GM19467 (cell line): ENCODE measurements at regions not wholly inside any gene's neighbourhood (a gene's known extent, or its start where the extent isn't known, plus 50 kb on each side); places are given as distances from the start of the nearest gene placed in this dataset.

Source experiments
- ATAC-seq: cut with Tn5 transposase; IDR thresholded peaks from one replicate; pipeline ENCODE4 v1.9.1; 2021; ENCODE audit warnings: mild to moderate bottlenecking, moderate library complexity; ENCODE audit not compliant: unreplicated experiment

DNA sequence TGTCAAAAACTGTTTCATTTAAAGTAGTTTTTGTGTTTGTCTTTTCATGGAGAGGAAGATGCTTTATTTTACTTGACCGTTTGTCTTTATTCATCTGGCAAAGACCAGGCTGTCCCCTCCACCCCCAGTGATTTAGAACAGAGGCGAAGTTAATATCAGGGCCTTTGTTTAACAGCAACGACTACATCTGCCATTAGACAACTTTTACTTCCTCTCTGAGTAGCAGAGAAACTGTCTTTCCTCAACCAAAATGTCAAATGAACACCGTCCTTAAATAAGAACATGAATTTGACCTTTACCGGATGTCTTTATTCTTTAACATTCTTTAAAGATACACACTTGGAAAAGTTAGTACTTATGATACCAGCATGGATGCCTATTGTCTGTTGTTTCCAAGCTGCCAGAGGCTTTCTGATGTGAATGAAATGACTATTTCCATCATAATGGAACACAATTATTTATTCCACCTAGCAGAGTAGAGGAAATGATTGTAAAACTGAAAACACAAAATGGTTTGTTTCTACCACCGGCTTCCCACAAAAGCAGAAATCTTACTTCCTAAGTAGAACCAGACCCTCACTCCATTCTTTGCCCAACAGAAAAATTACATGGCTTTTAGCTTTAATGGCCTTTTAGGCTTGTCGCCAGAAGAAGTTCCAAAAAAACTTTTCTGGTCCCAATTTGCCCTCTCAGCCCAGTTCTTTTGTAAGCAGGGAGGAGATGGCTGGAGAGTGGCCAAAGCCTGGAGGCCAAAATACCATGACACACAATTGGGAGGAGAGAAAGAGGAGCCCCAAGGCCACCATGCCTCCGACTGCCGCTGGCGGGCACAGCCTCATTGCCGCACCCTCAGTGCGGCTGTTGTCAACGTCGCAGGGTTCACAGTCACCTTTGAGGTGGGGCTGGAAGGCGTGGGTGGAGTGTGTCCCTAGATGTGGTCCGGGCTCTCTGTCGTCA is 168.5 kb downstream of the TEX36 start:
- no peak for ATAC-seq

DNA sequence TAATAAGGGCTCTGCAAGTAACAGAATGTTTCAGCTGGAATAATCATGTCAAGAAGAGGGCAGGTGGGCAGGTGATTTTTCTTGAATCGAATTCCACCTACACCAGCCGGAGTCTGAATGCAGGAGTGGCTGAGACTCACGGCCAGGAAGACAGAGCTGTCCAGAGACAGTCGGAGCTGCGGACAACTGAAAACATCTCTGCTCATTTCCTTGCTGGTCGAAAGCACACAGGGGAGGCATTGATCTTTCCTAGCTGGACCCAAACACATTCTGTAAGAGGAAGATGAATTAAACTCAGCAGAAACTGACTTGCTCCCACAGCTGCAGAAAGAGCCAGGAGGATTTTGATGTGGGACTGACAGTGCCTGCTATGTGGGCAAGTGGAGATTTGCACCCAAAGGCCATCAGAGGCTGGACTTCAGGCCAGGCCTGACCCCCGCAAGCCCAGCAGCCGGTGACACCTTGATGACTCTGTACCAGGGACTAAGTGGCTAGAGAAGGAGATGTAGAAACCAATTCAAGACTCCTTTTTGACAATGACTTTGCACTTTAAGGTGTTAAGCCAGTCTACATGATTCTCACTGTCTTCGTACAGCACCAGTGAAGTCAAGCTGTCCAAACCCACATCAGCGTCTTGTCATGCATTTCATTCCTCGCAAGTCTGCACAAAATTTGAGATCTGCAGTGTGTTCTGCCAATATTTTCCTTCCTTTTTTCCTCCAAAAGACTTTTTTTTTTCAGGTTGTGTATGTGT is 169.4 kb downstream of the TEX36 start:
- ATAC-seq = no peak

DNA sequence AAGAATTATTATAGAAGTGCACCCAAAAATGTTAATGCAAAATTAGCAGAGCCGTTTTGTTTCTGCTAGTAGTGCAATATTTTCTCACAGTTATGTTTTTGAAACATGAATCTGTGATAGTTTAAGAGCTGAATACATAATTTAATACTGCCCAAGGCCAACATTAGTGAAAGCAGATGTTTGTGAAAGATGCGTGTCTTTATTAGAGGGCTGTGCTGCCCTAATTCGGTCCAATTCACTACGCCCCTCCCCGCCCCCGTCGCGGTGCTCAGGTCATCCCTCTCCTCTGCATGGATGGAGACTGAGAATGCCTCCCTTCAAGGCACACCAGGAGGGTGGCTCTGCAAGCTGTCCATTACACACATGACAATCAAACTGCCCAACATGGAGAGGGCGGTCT is 172.0 kb downstream of the TEX36 start:
- no peak for ATAC-seq

DNA sequence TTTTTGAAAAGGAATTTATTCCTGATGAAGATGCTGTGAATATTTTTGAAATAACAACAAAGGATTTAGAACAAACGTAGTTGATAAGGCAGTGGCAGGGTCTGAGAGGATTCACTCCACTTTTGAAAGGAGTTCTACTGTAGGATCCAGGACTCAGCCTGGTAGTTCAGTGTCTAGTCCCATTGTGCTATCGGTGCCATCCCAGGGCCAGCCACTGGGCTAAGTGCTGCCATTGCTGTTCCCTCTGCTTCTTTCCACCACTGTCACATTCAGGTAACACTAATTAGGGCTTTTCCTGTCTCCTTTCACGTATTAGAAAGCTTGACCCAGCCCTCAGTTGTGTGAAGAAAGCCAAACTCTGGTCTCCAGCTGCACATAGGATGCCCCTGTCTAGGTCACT is 177.3 kb downstream of the TEX36 start:
- ATAC-seq = no peak

DNA sequence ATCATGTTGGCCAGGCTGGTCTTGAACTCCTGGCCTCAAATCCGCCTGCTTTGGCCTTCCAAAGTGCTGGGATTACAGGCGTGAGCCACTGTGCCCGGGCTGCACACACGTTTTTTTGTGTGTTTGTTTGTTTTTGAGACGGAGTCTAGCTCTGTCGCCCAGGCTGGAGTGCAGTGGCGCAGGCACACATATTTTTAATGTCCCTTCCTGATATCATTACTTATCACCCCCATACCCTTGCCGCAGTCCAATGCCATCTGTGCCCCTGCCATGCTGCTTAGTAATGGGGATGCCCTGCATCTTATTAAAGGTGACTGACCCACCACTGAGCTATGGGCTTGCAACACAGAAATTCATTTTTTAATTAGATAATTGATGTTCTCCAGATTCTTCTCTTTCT is 180.7 kb downstream of the TEX36 start:
- no peak for ATAC-seq

DNA sequence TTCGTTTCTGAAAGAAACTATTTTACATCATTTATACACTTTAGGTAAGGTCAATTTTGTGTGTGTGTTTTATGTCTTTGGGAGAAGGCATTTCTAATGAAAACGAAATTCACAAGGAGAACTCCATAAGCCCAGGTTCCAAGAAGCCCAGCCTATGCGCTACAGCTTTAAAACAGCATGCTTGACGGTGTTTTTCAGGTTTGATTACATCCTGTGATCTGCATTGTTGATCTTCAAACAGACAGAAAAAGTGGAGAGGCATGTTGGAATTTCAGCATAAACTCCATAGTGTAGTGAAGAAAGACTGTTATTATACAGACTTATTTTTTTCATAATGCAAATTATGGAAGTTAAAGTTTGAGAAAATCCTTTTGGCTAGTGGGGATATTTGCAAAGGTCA is 187.6 kb downstream of the TEX36 start:
- no peak for ATAC-seq

DNA sequence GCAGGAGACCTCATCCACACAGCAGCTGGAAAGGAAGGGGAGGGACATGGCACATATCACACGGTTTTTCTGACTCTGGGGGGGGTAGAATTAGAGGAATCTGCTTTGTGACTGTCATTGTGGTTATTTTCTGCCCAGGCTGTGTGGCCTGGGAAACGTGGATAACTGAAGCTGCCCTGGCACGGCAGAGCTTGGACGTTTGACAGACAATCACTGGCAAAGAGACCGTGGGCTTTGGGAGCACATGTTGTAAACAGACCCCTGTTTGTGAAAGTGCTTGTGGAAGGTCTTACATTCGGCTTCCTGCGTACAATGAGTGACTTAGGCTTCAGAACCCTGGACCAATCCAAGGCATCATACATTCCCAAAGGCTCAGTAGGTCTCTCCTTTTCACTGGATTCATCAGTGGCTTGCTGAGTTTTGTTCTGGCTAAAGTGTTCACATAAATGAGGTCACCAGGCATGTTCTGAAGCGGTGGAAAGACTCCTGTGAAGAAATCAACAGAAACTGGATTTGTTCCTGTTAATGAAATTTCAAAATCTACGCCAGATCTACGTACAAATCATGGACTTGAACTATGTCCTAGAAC is 188.2 kb downstream of the TEX36 start:
- ATAC-seq = no peak

DNA sequence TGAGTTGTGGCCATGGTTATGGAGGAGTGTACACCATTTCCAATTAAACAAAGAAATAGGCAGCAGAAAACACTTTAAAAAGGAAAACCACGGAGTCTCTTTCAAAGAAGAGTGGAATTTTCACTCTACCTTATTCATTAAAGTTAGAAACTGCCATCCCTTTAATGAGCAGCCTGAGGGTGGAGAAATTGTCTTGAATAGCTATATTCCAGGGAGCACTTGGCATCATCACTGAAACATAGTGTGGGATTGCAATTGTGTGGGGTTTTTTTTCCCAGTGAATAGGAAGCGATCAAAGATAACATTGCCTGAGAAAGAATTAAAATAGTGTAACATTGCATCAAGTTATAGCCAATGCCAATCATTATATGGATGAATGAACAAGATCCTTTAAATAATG is 191.6 kb downstream of the TEX36 start:
- ATAC-seq = no peak

DNA sequence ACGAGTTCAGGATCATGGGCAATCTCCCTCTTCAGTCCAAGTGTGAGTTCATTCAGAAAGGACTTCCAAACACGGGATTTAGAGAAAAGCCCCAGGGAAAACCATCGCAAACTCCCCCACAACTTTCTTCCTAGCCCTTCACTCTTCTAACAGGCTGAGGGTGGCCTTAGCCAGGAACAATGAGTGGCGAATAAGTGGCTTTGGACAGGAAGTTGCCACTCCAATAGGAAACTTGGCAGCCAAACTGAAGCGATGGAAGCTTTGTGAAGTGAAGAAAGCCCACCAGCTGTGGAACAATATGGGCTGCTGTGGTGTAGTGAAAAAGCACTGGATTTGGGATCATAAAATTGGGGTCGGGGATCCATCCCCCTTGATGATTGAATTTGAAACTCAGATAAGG is 193.2 kb downstream of the TEX36 start:
- ATAC-seq = no peak

DNA sequence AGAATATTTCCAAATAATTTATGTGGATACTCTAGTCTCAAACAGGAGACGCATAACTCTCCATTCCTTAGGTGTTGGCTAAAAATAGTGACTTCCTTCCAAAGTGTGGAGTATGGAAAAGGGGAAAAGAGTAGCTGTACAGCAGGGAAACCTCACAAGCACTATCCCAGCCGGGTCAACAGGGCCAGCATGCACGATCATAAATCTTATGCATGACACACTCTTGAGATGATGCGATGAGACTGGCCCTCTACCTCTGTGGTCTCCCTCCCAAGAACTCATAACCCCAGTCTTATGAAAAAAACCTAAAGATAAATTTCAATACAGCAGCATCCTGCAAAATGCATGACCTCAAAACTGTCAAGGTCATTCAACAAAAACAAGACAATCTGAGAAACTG is 197.3 kb downstream of the TEX36 start:
- no peak for ATAC-seq

DNA sequence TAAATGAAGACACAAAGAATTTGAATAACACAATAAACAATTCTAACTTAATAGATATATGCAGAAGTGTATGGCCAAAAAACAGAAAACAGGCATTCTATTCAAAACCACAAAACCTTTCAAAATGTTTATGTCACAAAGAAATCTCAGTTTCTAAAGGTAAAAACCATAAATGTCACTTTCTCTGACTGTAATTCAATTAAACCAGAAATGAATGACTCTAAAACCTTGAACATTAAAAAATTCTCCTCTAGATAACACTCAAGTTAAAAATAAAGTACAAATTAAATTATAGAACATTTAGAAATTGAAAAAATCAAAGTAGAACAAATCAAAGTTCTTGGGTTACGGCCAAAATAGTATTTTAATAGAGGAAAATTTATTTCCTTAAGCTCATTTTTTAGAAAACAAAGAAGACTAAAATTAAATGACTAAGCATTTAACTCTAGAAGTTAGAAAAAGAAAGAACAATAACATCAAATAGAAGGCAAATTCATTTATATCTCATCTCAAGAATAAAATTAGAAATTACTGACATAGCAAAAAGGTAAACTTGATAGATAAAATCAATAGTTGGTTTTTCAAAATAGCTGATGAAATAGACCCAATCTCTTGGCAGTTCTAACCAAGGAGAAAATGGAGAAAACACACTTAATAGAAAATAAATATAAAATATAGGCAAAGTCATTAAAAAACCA is 198.8 kb downstream of the TEX36 start:
- no peak for ATAC-seq

DNA sequence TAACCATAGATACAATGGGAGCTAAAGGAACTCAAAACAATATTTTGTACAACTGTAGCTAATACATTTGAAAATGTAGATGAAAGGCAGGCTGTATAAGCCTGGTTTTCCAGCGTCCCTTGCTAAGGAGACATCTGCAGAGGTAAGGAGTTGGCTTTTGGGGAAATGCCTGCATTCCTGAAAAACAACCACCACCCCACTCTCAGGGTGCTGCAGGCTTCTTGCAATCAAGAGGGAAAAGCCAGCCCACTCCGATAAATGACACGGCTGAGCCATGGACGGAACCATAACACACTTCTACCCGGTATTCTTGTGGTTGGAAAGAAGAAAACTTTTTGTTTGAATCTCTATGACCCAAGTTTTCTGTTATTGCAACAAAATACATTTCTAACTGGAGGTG is 200.3 kb downstream of the TEX36 start:
- no peak for ATAC-seq

DNA sequence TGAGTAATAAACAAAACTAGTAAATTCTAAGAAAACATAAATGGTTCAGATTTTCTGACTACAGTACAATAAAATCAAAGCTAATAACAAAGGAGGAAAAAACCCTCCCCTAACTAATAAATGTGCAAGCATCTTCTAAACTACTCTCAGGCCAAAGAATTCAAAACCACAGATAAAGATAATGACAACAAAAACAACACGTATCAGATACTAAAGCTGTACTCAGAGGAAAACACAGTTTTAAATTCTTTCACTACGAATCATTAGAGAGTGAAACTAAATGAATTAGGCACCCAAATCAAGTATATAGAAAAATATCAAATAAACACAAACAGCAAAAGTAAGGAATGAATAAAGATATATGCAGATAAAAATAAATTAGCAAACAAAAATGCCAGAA is 200.9 kb downstream of the TEX36 start:
- ATAC-seq = no peak

DNA sequence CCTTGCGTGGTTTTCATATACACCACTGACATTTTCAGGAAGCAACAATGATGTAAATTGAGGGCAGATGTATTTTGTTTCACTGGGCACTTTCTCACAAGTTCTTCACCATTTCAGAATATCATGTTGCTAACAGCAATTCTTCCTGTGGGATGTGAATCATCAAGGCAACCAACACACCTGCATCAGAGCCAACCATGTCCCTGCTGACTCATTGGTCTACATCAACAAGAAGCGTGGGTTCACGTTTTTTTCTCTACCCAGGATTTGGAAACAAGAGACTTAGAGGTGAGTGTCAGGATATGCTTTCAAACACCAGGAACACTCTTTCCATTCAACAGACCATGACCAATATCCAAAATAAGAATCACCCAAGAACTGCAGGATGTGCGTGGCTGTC is 203.9 kb downstream of the TEX36 start:
- ATAC-seq = no peak

DNA sequence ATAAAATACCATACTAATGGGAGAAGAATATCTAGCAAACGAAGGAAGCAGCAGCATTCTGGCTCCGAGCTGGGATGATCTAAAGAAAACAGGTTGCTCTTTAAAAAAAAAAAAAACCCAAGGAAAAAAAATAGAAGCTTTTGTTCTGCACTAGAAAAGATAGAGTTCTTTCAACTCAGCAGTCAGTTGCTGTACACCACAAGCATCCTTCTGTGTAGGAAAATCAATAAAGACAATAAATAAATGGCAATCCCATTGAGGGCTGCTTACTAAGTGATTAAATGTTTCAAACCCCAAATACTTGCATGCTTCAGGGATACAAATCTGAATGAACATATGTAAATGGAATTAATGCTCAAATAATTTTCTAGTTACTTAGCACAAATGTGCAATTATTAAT is 207.1 kb downstream of the TEX36 start:
- ATAC-seq = no peak

DNA sequence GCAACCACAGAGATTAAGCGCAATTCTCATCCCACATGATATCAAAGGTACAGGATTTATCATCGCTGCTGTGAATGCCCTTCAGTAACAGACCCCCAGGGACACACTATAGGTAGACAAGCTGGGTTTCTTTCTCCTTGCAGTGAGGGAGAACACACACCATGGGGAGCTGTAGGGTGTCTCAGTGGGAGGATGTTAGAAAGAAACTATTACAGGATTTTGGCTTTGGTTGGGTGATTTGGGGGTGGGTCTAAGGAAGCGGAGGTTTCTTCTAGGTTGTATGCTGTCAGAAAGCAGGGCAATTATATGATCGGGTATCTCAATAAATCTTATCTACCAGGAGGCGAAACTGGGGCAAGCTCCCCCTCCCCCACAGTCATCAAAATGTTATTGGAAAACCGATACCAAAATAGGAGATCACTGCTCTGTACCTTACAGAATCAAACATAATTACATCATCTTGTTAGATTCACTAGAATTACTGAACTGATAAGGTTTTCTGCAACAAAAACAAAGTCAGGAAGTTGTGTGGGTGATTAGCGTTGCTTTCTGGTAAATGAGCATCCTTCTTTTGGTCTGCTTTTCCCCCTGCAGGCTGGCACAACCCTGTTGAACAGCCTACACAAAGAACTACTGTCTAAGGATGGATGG is 209.7 kb downstream of the TEX36 start:
- no peak for ATAC-seq

DNA sequence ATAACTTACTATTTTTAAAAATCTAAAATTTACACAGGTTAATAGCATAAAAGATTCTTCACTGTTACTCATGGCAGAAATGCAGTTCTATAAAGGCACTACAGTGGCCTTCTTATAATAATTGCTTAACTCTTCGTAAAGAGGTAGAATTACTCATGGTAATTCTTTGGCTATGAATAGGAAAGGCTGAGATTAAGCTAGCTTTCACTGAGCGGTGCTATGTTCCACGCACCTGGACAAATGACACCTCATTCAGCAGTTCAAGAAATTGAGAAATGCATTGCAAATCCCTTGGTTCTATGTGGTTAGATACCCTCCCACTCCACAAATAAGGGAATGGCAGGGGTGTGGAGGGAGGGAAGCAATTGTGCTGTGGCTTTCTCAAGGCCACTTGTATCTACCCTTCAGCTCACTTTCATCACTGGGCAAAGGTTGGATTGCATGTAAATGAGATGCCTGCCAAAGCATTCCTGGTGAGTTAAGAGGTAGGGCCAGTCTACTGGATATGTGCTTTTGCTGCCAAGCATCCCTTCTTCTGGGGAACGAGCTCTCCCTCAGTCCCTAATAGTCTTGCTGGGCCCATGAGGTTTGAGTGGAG is 210.9 kb downstream of the TEX36 start:
- ATAC-seq = no peak

DNA sequence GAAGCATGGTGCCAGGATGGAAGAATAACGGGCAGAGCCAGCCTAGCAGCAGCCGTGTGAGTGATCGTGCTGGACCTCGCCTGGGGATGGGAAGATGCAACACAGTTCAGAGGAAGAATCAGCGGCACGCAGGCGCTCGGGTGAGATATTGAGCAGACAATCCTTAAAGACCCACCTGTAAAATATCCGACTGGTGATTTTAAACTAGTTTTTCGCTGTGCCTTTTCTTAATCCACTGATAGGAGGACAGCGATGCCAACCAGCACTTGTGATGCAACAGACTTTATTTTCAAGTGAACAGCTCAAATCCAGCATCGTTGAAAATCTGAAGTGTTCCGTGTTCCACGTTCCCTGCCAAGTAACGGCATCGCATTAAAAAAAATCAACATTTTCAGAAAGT is 214.7 kb downstream of the TEX36 start:
- ATAC-seq = no peak

DNA sequence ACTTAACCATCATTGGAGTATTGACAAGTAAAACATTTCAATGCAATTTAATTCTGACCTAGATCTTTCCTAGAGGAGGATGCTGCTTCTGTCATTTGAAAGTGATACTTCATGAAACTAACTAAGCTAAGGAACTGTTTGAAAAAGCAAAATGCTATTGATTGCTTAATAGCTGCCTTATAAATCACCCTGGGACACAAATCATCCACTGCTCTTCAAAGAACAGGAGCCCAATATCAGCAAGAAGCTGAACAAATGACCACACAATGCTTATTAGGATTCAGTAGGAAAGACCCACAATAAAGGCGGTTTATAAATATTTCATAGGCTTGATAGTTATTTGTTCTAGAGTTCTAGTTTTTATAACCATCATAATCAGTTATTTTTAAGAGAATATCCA is 216.3 kb downstream of the TEX36 start:
- no peak for ATAC-seq

DNA sequence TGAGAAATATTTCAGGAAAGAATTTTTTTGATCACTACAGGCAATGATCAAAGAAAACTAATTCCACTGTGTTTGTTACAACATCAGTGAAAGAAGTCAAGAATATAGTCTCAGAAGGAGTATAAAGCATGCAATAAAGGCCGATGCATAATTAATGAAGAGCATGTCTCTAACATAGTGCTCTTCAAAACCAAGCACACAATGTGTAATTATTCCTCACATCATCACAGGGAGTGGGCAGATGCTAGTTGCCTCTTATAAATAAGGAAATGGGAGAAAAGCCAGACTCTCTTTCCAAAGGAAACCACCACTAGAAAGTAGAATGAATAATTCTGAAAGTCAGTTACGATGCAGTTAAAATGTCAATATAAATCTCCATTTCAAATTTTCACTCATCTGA is 220.1 kb downstream of the TEX36 start:
- ATAC-seq = no peak
